HepG2 (cell line): ENCODE measurements at regions not wholly inside any gene's neighbourhood (a gene's known extent, or its start where the extent isn't known, plus 50 kb on each side); places are given as distances from the start of the nearest gene placed in this dataset.

Experiments used
- ATAC-seq: fragments of 200-7000 bp; cut with Tn5 transposase; 3 replicates; pipeline ENCODE4 v1.9.1; 2020; ENCODE audit warnings: mild to moderate bottlenecking, moderate library complexity
- BruUV-seq: library from RNA; stranded (reverse); fragments of 400-500 nt; replicated peaks from 2 replicates; lab custom pipeline; 2021; lab: Mats Ljungman, UMichigan
- CTCF ChIA-PET: fragments of 300-600 bp; formaldehyde crosslinking; extraction: SDS; loops from one replicate; lab custom pipeline; 2021; ENCODE audit warnings: low total read pairs, inconsistent platforms, low intra/inter-chr PET ratio; lab: Yijun Ruan, JAX
- POLR2A ChIA-PET: fragments of 350-600 bp; sonication (Branson Sonifier 250); formaldehyde crosslinking; loops from one replicate; lab custom pipeline; 2020; ENCODE audit warnings: antibody characterized with exemption, inconsistent platforms; lab: Yijun Ruan, JAX
- DNase-seq: peaks from one replicate; pipeline ENCODE4 v3.0.0-alpha.2; 2015; ENCODE audit warnings: low spot score
- FAIRE-seq: peaks from 3 replicates; lab custom pipeline; 2011; peaks lifted over from hg19 to GRCh38; lab: Jason Lieb, UNC
- H2AFZ ChIP-seq: one replicate; pipeline ENCODE4 v1.6.1; 2011; ENCODE audit warnings: low read length, inconsistent platforms
- H3K27ac ChIP-seq: fragments of 300-600 bp; 3 replicates; pipeline ENCODE4 v1.8.0; 2011; ENCODE audit warnings: mixed run types, mild to moderate bottlenecking, mixed read lengths, low read length, inconsistent platforms; ENCODE audit not compliant: insufficient read depth; ENCODE audit errors: extremely low read length
- H3K27me3 ChIP-seq, 2 experiments: fragments of 200-600 bp in 1 of 2; 2 replicates in 1 of 2; 3 replicates in 1 of 2; pipeline versions ENCODE4 v1.6.0 to v1.8.0; 2011; ENCODE audit warnings: low read length in 2 of 2, mild to moderate bottlenecking in 2 of 2, moderate library complexity in 2 of 2, inconsistent platforms in 1 of 2; ENCODE audit not compliant: insufficient read depth in 2 of 2, control insufficient read depth in 1 of 2
- H3K36me3 ChIP-seq, 2 experiments: fragments of 200-600 bp in 1 of 2; replicated peaks in 1 of 2; 2 replicates in 1 of 2; 3 replicates in 1 of 2; pipeline versions ENCODE4 v1.5.1 to v1.8.0; 2011; ENCODE audit warnings: low read length in 2 of 2, inconsistent platforms in 1 of 2; ENCODE audit not compliant: insufficient read depth in 2 of 2, control insufficient read depth in 1 of 2
- H3K4me1 ChIP-seq: 2 replicates; pipeline ENCODE4 v1.5.1; 2012; ENCODE audit warnings: low read length, inconsistent platforms; ENCODE audit not compliant: insufficient read depth
- H3K4me2 ChIP-seq: 2 replicates; pipeline ENCODE4 v1.6.0; 2011; ENCODE audit warnings: low read depth, low read length, inconsistent platforms
- H3K4me3 ChIP-seq, 3 experiments: fragments of 200-600 bp in 1 of 3; sonication (generic), shearing (Covaris generic) in 1 of 3; replicated peaks in 1 of 3; 2 replicates each; pipeline ENCODE4 v1.5.1; 2011 to 2016; ENCODE audit warnings: low read length in 3 of 3, inconsistent platforms in 2 of 3, low read depth in 2 of 3, mild to moderate bottlenecking in 2 of 3, control low read depth in 1 of 3, mixed read lengths in 1 of 3; ENCODE audit not compliant: insufficient read depth in 1 of 3
- H3K79me2 ChIP-seq: one replicate; pipeline ENCODE4 v1.6.1; 2011; ENCODE audit warnings: low read length, inconsistent platforms; ENCODE audit not compliant: insufficient read depth
- H3K9ac ChIP-seq: 2 replicates; pipeline ENCODE4 v1.6.0; 2011; ENCODE audit warnings: mild to moderate bottlenecking, low read depth, low read length, inconsistent platforms; ENCODE audit not compliant: insufficient read depth
- H3K9me3 ChIP-seq: 2 replicates; pipeline ENCODE4 v1.5.1; 2012; ENCODE audit warnings: mild to moderate bottlenecking, low read length
- H4K20me1 ChIP-seq: 2 replicates; pipeline ENCODE4 v1.6.0; 2011; ENCODE audit warnings: inconsistent platforms, mild to moderate bottlenecking, low read length, moderate library complexity; ENCODE audit not compliant: insufficient read depth
- ATF1 ChIP-seq: IDR thresholded peaks from 2 replicates; pipeline ENCODE4 v1.6.1; 2016; ENCODE audit warnings: mild to moderate bottlenecking, control low read depth
- KDM6A ChIP-seq: IDR thresholded peaks from 2 replicates; pipeline ENCODE4 v1.6.1; 2016; ENCODE audit warnings: low read depth
- MTA1 ChIP-seq: sonication (generic); formaldehyde crosslinking; IDR thresholded peaks from 2 replicates; pipeline ENCODE4 v1.4.0; 2020; ENCODE audit warnings: missing genetic modification reagents, mild to moderate bottlenecking, borderline replicate concordance
- SIN3B ChIP-seq: fragments of 150-350 bp; IDR thresholded peaks from 2 replicates; pipeline ENCODE4 v1.6.1; 2014; ENCODE audit warnings: low read length
- SP2 ChIP-seq: sonication (generic); formaldehyde crosslinking; IDR thresholded peaks from 2 replicates; pipeline ENCODE4 v1.5.1; 2020; ENCODE audit warnings: mild to moderate bottlenecking, missing genetic modification reagents
- ZFP1 ChIP-seq: IDR thresholded peaks from 2 replicates; pipeline ENCODE4 v1.6.1; 2016
- ZNF263 ChIP-seq: sonication (generic); formaldehyde crosslinking; IDR thresholded peaks from 2 replicates; pipeline ENCODE4 v1.4.0; 2020; ENCODE audit warnings: missing genetic modification reagents
- ZNF335 ChIP-seq: sonication (generic); formaldehyde crosslinking; IDR thresholded peaks from 2 replicates; pipeline ENCODE4 v1.4.0; 2020; ENCODE audit warnings: missing genetic modification reagents
- ZNF614 ChIP-seq: IDR thresholded peaks from 2 replicates; pipeline ENCODE4 v1.6.1; 2018; ENCODE audit warnings: missing biosample characterization, missing genetic modification reagents, inconsistent platforms, borderline replicate concordance
- in situ Hi-C: cut with HindIII; loops from 2 replicates; pipeline ENCODE4 v1.10.0; 2017; ENCODE audit warnings: low pct_unique_long_range_greater_than_20kb; ENCODE audit not compliant: extremely low pct_ligation_motif_present
- intact Hi-C: fragments of 100-400 bp; cut with micrococcal nuclease; formaldehyde crosslinking; loops from one replicate; pipeline ENCODE4 v1.10.0; 2022; ENCODE audit not compliant: unreplicated experiment
- TF ChIP-seq, protein P1 (sequence below): sonication (generic); formaldehyde crosslinking; IDR thresholded peaks from 2 replicates; pipeline ENCODE4 v1.4.0; 2020; ENCODE audit warnings: missing genetic modification reagents, borderline replicate concordance
- TF ChIP-seq, protein P2 (sequence below): sonication (generic); formaldehyde crosslinking; IDR thresholded peaks from 2 replicates; pipeline ENCODE4 v1.4.0; 2020; ENCODE audit warnings: mild to moderate bottlenecking, missing genetic modification reagents
- TF ChIP-seq, protein P3 (sequence below): sonication (generic); formaldehyde crosslinking; IDR thresholded peaks from 2 replicates; pipeline ENCODE4 v1.8.0; 2023; ENCODE audit warnings: mild to moderate bottlenecking, missing genetic modification reagents

DNA sequence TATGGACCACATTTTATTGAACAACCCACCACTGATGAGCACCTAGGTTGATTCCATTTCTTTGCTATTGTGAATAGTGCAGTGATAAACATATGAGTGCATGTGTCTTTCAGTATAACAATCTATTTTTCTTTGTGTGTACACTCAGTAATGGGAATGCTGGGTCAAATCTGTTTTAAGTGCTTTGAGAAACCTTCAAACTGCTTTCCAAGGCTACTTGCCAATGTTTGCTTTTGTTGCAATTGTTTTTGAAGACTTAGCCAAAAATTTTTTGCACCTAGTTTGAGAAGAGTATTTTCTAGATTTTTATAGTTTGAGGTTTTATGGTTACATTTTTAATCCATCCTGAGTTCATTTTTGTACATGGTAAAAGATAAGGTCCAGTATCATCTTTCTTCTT is 587.4 kb upstream of the SETBP1 start:
- FAIRE-seq (no peak), ATAC-seq (no peak), DNase-seq (no peak)
- no peak for TF ChIP-seq KDM6A
- TF ChIP-seq, protein P1, sequence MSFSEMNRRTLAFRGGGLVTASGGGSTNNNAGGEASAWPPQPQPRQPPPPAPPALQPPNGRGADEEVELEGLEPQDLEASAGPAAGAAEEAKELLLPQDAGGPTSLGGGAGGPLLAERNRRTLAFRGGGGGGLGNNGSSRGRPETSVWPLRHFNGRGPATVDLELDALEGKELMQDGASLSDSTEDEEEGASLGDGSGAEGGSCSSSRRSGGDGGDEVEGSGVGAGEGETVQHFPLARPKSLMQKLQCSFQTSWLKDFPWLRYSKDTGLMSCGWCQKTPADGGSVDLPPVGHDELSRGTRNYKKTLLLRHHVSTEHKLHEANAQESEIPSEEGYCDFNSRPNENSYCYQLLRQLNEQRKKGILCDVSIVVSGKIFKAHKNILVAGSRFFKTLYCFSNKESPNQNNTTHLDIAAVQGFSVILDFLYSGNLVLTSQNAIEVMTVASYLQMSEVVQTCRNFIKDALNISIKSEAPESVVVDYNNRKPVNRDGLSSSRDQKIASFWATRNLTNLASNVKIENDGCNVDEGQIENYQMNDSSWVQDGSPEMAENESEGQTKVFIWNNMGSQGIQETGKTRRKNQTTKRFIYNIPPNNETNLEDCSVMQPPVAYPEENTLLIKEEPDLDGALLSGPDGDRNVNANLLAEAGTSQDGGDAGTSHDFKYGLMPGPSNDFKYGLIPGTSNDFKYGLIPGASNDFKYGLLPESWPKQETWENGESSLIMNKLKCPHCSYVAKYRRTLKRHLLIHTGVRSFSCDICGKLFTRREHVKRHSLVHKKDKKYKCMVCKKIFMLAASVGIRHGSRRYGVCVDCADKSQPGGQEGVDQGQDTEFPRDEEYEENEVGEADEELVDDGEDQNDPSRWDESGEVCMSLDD (CRISPR knock-in tag), result no peak
- TF ChIP-seq, protein P2, sequence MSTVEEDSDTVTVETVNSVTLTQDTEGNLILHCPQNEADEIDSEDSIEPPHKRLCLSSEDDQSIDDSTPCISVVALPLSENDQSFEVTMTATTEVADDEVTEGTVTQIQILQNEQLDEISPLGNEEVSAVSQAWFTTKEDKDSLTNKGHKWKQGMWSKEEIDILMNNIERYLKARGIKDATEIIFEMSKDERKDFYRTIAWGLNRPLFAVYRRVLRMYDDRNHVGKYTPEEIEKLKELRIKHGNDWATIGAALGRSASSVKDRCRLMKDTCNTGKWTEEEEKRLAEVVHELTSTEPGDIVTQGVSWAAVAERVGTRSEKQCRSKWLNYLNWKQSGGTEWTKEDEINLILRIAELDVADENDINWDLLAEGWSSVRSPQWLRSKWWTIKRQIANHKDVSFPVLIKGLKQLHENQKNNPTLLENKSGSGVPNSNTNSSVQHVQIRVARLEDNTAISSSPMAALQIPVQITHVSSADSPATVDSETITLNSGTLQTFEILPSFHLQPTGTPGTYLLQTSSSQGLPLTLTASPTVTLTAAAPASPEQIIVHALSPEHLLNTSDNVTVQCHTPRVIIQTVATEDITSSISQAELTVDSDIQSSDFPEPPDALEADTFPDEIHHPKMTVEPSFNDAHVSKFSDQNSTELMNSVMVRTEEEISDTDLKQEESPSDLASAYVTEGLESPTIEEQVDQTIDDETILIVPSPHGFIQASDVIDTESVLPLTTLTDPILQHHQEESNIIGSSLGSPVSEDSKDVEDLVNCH, result no peak
- no peak for TF ChIP-seq MTA1 (CRISPR knock-in tag)
- no peak for TF ChIP-seq ZNF263 (CRISPR knock-in tag)
- TF ChIP-seq ZFP1, result no peak
- no peak for TF ChIP-seq ZNF614
- no peak for TF ChIP-seq ZNF335 (CRISPR knock-in tag)
- no peak for TF ChIP-seq SIN3B
- TF ChIP-seq, protein P3, sequence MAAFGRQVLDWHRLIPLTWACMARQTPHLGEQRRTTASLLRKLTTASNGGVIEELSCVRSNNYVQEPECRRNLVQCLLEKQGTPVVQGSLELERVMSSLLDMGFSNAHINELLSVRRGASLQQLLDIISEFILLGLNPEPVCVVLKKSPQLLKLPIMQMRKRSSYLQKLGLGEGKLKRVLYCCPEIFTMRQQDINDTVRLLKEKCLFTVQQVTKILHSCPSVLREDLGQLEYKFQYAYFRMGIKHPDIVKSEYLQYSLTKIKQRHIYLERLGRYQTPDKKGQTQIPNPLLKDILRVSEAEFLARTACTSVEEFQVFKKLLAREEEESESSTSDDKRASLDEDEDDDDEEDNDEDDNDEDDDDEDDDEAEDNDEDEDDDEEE (CRISPR knock-in tag), result no peak
- TF ChIP-seq ATF1 (CRISPR knock-in tag), result no peak
- no peak for TF ChIP-seq SP2 (CRISPR knock-in tag)
- no peak overlapping the region for H2AFZ ChIP-seq
- H3K4me3 ChIP-seq, result no peak overlapping the region
- no peaks in the 10 kb centered on the region for H4K20me1 ChIP-seq
- no TSS peak for BruUV-seq
- no peaks in the 10 kb centered on the region for H3K79me2 ChIP-seq
- intact Hi-C loops (no loop called here), in situ Hi-C loops (no loop called here)
- no peak overlapping the region for H3K27ac ChIP-seq
- H3K9me3 ChIP-seq, result peaks cover 8% of the 10 kb centered on the region
- H3K4me2 ChIP-seq, result no peak overlapping the region
- H3K27me3 ChIP-seq, result no peaks in the 10 kb centered on the region
- no peaks in the 10 kb centered on the region for H3K36me3 ChIP-seq
- POLR2A ChIA-PET, result no interaction called here
- no peak overlapping the region for H3K9ac ChIP-seq
- no peaks in the 10 kb centered on the region for H3K4me1 ChIP-seq
- CTCF ChIA-PET, result no interaction called here
